HCT116 (cell line): ENCODE measurements at regions not wholly inside any gene's neighbourhood (a gene's known extent, or its start where the extent isn't known, plus 50 kb on each side); places are given as distances from the start of the nearest gene placed in this dataset.

ENCODE experiments used
- ATAC-seq: fragments of 200-7000 bp; cut with Tn5 transposase; 2 replicates; pipeline ENCODE4 v1.9.1; 2020; ENCODE audit warnings: mild to moderate bottlenecking, moderate library complexity
- BruUV-seq: library from RNA; stranded (reverse); fragments of 400-500 nt; replicated peaks from 2 replicates; lab custom pipeline; 2021; lab: Mats Ljungman, UMichigan
- CTCF ChIA-PET: fragments of 300-600 bp; sonication (Branson Sonifier 250); formaldehyde crosslinking; loops from one replicate; lab custom pipeline; 2021; ENCODE audit warnings: antibody characterized with exemption; lab: Charles Lee
- POLR2A ChIA-PET: fragments of 300-600, 350-600 bp; sonication (Branson Sonifier 250); formaldehyde crosslinking; loops from one replicate; lab custom pipeline; 2021; ENCODE audit warnings: antibody characterized with exemption; lab: Charles Lee
- RAD21 ChIA-PET, 2 experiments: fragments of 300-600 bp; sonication (Branson Sonifier 250); formaldehyde crosslinking; loops; one replicate each; lab custom pipeline; 2023; ENCODE audit warnings: low total read pairs in 2 of 2; ENCODE audit not compliant: uncharacterized antibody in 2 of 2, unreplicated experiment in 2 of 2, low non-redundant PET in 1 of 2; lab: Charles Lee
- DNase-seq: peaks from one replicate; pipeline ENCODE4 v3.0.0-alpha.2; 2010; ENCODE audit warnings: low read depth, low spot score
- H2AFZ ChIP-seq: fragments of 200-600 bp; shearing (Covaris generic), sonication (generic); 2 replicates; pipeline ENCODE4 v1.6.1; 2017; ENCODE audit warnings: low read depth, mixed run types, mixed read lengths, antibody characterized with exemption, low read length; ENCODE audit not compliant: poor library complexity, severe bottlenecking
- H3K27ac ChIP-seq: 2 replicates; pipeline ENCODE4 v1.5.1; 2012; ENCODE audit warnings: low read depth, low read length
- H3K27me3 ChIP-seq: fragments of 200-600 bp; sonication (generic); 2 replicates; pipeline ENCODE4 v1.6.1; 2016; ENCODE audit warnings: mixed run types, low read length, mixed read lengths; ENCODE audit not compliant: insufficient read depth
- H3K36me3 ChIP-seq, 2 experiments: fragments of 200-500 bp in 1 of 2; fragments of 200-600 bp in 1 of 2; sonication (Bioruptor generic) in 1 of 2; sonication (generic) in 1 of 2; 2 replicates each; pipeline versions ENCODE4 v1.5.1 to v1.6.1; 2014 to 2016; ENCODE audit warnings: low read length in 2 of 2, inconsistent platforms in 1 of 2, mixed read lengths in 1 of 2, mixed run types in 1 of 2; ENCODE audit not compliant: insufficient read depth in 2 of 2, control insufficient read depth in 1 of 2
- H3K4me1 ChIP-seq, 2 experiments: fragments of 200-600 bp in 1 of 2; sonication (generic) in 1 of 2; 2 replicates each; pipeline versions ENCODE4 v1.5.1 to v1.6.1; 2012 to 2017; ENCODE audit warnings: low read length in 2 of 2, inconsistent platforms in 1 of 2, mild to moderate bottlenecking in 1 of 2, mixed read lengths in 1 of 2, mixed run types in 1 of 2, moderate library complexity in 1 of 2; ENCODE audit not compliant: insufficient read depth in 2 of 2, control insufficient read depth in 1 of 2
- H3K4me2 ChIP-seq: fragments of 200-600 bp; sonication (generic); 2 replicates; pipeline ENCODE4 v1.6.1; 2017; ENCODE audit warnings: mixed run types, low read length, mixed read lengths
- H3K4me3 ChIP-seq, 2 experiments: fragments of 200-600 bp in 1 of 2; sonication (generic) in 1 of 2; replicated peaks in 1 of 2; 2 replicates each; pipeline ENCODE4 v1.5.1; 2011 to 2016; ENCODE audit warnings: low read length in 2 of 2, control low read depth in 1 of 2, low read depth in 1 of 2, mild to moderate bottlenecking in 1 of 2, mixed read lengths in 1 of 2, mixed run types in 1 of 2
- H3K79me2 ChIP-seq: fragments of 200-600 bp; sonication (generic); 2 replicates; pipeline ENCODE4 v1.6.1; 2017; ENCODE audit warnings: mild to moderate bottlenecking, mixed run types, low read length, moderate library complexity, mixed read lengths; ENCODE audit not compliant: insufficient read depth
- H3K9ac ChIP-seq: fragments of 200-600 bp; sonication (generic); 2 replicates; pipeline ENCODE4 v1.6.1; 2016; ENCODE audit warnings: low read length, mixed read lengths
- H3K9me2 ChIP-seq: fragments of 200-600 bp; sonication (generic), shearing (Covaris generic); 2 replicates; pipeline ENCODE4 v1.6.1; 2017; ENCODE audit warnings: mixed run types, mild to moderate bottlenecking, moderate library complexity; ENCODE audit not compliant: insufficient read depth
- H3K9me3 ChIP-seq, 2 experiments: fragments of 200-500 bp in 1 of 2; fragments of 200-600 bp in 1 of 2; sonication (Bioruptor generic) in 1 of 2; sonication (generic) in 1 of 2; 2 replicates each; pipeline ENCODE4 v1.6.1; 2014 to 2017; ENCODE audit warnings: low read length in 2 of 2, mixed read lengths in 2 of 2, inconsistent platforms in 1 of 2, low read depth in 1 of 2, mild to moderate bottlenecking in 1 of 2, mixed run types in 1 of 2, moderate library complexity in 1 of 2; ENCODE audit not compliant: control insufficient read depth in 1 of 2, insufficient read depth in 1 of 2
- H4K20me1 ChIP-seq: fragments of 200-600 bp; sonication (generic), shearing (Covaris generic); 2 replicates; pipeline ENCODE4 v1.6.1; 2017; ENCODE audit warnings: mixed run types, mild to moderate bottlenecking, moderate library complexity; ENCODE audit not compliant: insufficient read depth
- CBX3 ChIP-seq: IDR thresholded peaks from 2 replicates; pipeline ENCODE4 v1.6.1; 2012; ENCODE audit warnings: low read depth
- CEBPB ChIP-seq: IDR thresholded peaks from 2 replicates; pipeline ENCODE4 v1.6.1; 2012; ENCODE audit warnings: low read depth
- EGR1 ChIP-seq: IDR thresholded peaks from 2 replicates; pipeline ENCODE4 v1.6.1; 2012; ENCODE audit warnings: low read depth
- ELF1 ChIP-seq: IDR thresholded peaks from 2 replicates; pipeline ENCODE4 v1.6.1; 2012; ENCODE audit warnings: low read depth, borderline replicate concordance
- EZH2 ChIP-seq: fragments of 200-600 bp; sonication (generic); IDR thresholded peaks from 2 replicates; pipeline ENCODE4 v1.6.1; 2017; ENCODE audit warnings: antibody characterized with exemption, mixed run types
- EZH2phosphoT487 ChIP-seq: fragments of 200-600 bp; IDR thresholded peaks from 2 replicates; pipeline ENCODE4 v1.6.1; 2018; ENCODE audit warnings: antibody characterized with exemption, borderline replicate concordance
- JUND ChIP-seq: IDR thresholded peaks from 2 replicates; pipeline ENCODE4 v1.6.1; 2012
- POLR2AphosphoS5 ChIP-seq: IDR thresholded peaks from 2 replicates; pipeline ENCODE4 v1.6.1; 2011; ENCODE audit warnings: mild to moderate bottlenecking, low read depth, low read length, moderate library complexity
- RAD21 ChIP-seq: IDR thresholded peaks from 2 replicates; pipeline ENCODE4 v1.6.1; 2012; ENCODE audit warnings: low read depth, mild to moderate bottlenecking
- SP1 ChIP-seq: IDR thresholded peaks from 2 replicates; pipeline ENCODE4 v1.6.1; 2012; ENCODE audit warnings: low read depth
- SRF ChIP-seq: IDR thresholded peaks from 2 replicates; pipeline ENCODE4 v1.6.1; 2012; ENCODE audit warnings: low read depth
- YY1 ChIP-seq: IDR thresholded peaks from 2 replicates; pipeline ENCODE4 v1.6.1; 2011; ENCODE audit warnings: low read length, low read depth, moderate library complexity, mild to moderate bottlenecking; ENCODE audit not compliant: insufficient replicate concordance; ENCODE audit errors: extremely low read depth
- ZFX ChIP-seq: fragments of 450-650 bp; IDR thresholded peaks from 2 replicates; pipeline ENCODE4 v1.6.1; 2017
- intact Hi-C: fragments of 100-400 bp; cut with micrococcal nuclease; formaldehyde crosslinking; loops from 2 replicates; pipeline ENCODE4 v1.10.0; 2022
- TF ChIP-seq, protein P1 (sequence below): IDR thresholded peaks from 2 replicates; pipeline ENCODE4 v1.6.1; 2012
- TF ChIP-seq, protein P2 (sequence below): IDR thresholded peaks from 2 replicates; pipeline ENCODE4 v1.6.1; 2011; ENCODE audit warnings: mild to moderate bottlenecking, low read length, moderate library complexity; ENCODE audit not compliant: insufficient replicate concordance; ENCODE audit errors: extremely low read depth
- TF ChIP-seq, protein P3 (sequence below), 3 experiments: fragments of 200-600 bp in 1 of 3; sonication (generic) in 1 of 3; IDR thresholded peaks in 2 of 3; conservative IDR thresholded peaks in 1 of 3; 2 replicates each; pipeline ENCODE4 v1.5.1; 2012 to 2017; ENCODE audit warnings: low read depth in 2 of 3, low read length in 2 of 3, antibody characterized with exemption in 1 of 3, borderline replicate concordance in 1 of 3, control low read depth in 1 of 3, mild to moderate bottlenecking in 1 of 3, mixed read lengths in 1 of 3, mixed run types in 1 of 3, moderate library complexity in 1 of 3; ENCODE audit not compliant: insufficient read depth in 1 of 3

DNA sequence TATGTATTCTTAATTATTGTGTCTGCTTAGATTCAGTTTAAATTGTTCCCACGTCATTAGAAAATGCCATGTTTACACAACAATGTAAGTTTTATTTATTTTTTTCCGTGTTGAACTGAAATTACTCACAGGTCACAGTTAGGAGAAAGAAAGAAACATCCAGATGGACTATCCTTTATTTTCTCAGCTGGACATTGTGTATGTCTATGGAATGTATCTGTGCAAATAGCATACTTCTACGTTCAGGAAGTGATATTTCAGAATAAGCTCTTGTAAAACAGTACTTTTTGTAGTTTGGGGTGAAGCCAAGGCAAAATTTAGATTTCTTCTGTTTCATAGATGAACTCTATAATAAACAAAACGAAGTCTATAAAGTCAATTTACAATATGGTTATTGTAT lies 249.0 kb upstream of the ZNF608 start:
- Histone ChIP-seq H3K36me3 (no peaks in the 10 kb centered on the region), H3K9me3 (no peaks in the 10 kb centered on the region), H4K20me1 (no peaks in the 10 kb centered on the region), H3K4me1 (no peaks in the 10 kb centered on the region), H3K9me2 (no peaks in the 10 kb centered on the region), H3K27me3 (no peaks in the 10 kb centered on the region), H3K4me3 (no peak overlapping the region), H3K79me2 (no peaks in the 10 kb centered on the region), H3K9ac (no peak overlapping the region), H3K27ac (no peak overlapping the region), H2AFZ (no peak overlapping the region), H3K4me2 (no peak overlapping the region)
- ChIA-PET RAD21 (no interaction called here), CTCF (no interaction called here), POLR2A (no interaction called here)
- no peak for TF ChIP-seq JUND
- TF ChIP-seq EZH2phosphoT487: no peak
- TF ChIP-seq, protein P1, sequence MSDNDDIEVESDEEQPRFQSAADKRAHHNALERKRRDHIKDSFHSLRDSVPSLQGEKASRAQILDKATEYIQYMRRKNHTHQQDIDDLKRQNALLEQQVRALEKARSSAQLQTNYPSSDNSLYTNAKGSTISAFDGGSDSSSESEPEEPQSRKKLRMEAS: no peak
- TF ChIP-seq POLR2AphosphoS5: no peak
- TF ChIP-seq, protein P2, sequence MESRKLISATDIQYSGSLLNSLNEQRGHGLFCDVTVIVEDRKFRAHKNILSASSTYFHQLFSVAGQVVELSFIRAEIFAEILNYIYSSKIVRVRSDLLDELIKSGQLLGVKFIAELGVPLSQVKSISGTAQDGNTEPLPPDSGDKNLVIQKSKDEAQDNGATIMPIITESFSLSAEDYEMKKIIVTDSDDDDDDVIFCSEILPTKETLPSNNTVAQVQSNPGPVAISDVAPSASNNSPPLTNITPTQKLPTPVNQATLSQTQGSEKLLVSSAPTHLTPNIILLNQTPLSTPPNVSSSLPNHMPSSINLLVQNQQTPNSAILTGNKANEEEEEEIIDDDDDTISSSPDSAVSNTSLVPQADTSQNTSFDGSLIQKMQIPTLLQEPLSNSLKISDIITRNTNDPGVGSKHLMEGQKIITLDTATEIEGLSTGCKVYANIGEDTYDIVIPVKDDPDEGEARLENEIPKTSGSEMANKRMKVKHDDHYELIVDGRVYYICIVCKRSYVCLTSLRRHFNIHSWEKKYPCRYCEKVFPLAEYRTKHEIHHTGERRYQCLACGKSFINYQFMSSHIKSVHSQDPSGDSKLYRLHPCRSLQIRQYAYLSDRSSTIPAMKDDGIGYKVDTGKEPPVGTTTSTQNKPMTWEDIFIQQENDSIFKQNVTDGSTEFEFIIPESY: no peak
- TF ChIP-seq, protein P3, sequence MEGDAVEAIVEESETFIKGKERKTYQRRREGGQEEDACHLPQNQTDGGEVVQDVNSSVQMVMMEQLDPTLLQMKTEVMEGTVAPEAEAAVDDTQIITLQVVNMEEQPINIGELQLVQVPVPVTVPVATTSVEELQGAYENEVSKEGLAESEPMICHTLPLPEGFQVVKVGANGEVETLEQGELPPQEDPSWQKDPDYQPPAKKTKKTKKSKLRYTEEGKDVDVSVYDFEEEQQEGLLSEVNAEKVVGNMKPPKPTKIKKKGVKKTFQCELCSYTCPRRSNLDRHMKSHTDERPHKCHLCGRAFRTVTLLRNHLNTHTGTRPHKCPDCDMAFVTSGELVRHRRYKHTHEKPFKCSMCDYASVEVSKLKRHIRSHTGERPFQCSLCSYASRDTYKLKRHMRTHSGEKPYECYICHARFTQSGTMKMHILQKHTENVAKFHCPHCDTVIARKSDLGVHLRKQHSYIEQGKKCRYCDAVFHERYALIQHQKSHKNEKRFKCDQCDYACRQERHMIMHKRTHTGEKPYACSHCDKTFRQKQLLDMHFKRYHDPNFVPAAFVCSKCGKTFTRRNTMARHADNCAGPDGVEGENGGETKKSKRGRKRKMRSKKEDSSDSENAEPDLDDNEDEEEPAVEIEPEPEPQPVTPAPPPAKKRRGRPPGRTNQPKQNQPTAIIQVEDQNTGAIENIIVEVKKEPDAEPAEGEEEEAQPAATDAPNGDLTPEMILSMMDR (IDR thresholded peaks at IDR 0.05 in 2 of 3, conservative IDR thresholded peaks at IDR 0.05 in 1 of 3; ENCODE audit: borderline replicate concordance in 1 of 3, insufficient read depth in 1 of 3, low read depth in 2 of 3, low read length in 2 of 3): no peak
- TF ChIP-seq CBX3: no peak
- TF ChIP-seq RAD21: no peak
- TF ChIP-seq SP1: no peak
- TF ChIP-seq SRF: no peak
- TF ChIP-seq EZH2: no peak
- TF ChIP-seq CEBPB: no peak
- no peak for TF ChIP-seq YY1
- TF ChIP-seq ELF1: no peak
- TF ChIP-seq ZFX: no peak
- TF ChIP-seq EGR1: no peak
- intact Hi-C loops: no loop called here
- no peak for DNase-seq
- ATAC-seq: no peak
- BruUV-seq: no TSS peak
